SIG-M5 treated with dmso at 0.1 percent for 504 hours (cell line): ENCODE measurements at regions not wholly inside any gene's neighbourhood (a gene's known extent, or its start where the extent isn't known, plus 50 kb on each side); places are given as distances from the start of the nearest gene placed in this dataset.

Experiments
- DNase-seq: peaks from one replicate; lab custom pipeline; 2025; ENCODE audit not compliant: unreplicated experiment; lab: John Stamatoyannopoulos, UW

DNA sequence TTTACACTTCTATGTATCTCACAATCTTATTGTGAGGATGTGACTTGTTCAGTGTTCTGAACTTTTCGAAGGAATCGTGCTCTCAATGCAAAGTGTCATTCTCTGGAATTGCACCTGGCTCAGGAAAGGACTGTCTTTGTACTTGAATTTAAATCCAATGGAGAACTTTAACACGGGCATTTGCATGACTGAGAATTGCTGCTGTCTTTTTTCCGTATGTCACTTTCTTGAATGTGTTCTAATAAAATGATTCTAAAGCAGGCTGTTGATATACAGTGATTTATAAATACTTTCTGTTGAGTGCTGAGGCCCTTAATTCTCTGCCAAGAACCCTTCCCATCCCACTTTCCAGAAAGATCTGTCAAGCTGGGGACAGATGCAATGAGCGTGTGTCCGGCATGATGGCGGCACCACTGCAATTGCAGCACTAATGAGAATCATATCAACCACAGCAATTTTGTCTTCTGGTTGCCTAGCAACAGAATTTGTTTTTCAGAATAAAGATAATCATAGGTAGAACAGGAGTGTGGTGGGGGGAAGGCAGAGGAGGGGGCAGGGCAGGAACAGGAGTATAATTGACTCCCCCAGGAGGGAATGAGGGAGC, 210.6 kb upstream of the UMPS start:
- no peak for DNase-seq

DNA sequence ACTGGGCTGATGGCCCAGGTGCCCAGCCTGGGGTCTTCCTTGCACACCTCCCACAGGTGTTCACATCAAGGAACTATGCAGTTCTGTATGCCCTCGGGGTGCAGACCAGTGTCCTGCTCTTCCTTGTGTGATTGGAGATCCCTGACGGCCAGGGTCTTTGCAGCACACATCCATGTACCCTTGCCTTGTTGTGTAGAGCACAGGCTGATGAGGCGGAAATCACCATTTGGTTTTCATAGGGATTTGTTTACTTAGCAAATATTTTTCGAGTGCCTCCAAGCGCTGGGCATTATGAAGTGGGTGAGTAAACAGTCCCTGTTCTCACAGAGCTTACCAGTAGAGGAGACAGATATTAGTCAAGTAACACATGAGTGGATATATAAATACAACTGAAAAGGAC, 209.3 kb upstream of the UMPS start:
- no peak for DNase-seq

GRCh38 chr3:124522082-124522625, 208.1 kb upstream of the UMPS start:
- no peak for DNase-seq

GRCh38 chr3:124526601-124527000, 203.7 kb upstream of the UMPS start:
- DNase-seq = no peak

DNA sequence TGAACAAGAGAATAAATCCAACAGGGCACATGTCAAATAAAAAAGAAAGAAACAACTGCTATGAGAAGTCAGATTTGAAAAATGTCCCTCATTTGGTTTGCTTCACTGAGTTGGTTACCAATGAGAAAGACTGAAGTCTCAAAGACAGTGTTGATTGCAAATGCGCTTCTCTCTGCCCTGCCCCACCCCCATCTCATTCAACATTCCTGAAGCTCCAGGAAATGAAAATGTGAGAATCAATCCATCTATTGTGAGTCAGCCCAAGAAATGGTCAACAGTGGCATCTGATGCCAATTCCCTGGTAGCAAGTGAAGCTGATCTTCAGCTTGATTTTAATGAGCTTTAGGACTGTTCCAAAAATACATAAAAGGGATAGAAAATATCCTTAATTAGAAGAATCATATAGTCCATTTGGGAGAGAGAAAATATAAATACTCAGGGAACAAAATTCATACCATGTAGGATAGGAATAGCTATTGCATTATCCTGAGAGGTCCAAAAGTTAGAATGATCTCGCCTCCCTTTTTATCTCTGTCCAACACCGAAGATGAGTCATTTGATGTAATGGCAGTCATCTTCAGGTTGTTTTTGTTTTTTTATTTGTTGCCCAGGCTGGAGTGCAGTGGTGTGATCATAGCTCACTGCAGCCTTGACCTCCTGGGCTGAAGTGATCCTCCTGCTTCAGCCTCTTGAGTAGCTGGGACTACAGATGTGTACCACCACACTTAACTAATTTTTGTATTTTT, 200.3 kb upstream of the UMPS start:
- no peak for DNase-seq

- no peak for DNase-seq
These were observed 199.3 kb upstream of the UMPS start for GRCh38 chr3:124530916-124531315.

GRCh38 chr3:124532071-124532470, 198.2 kb upstream of the UMPS start:
- no peak for DNase-seq

GRCh38 chr3:124535306-124535705, 194.9 kb upstream of the UMPS start:
- no peak for DNase-seq

- DNase-seq = no peak
These were observed 189.6 kb upstream of the UMPS start for GRCh38 chr3:124540550-124541211.

- peak; percentile 15 for DNase-seq
These were observed 187.9 kb upstream of the UMPS start for GRCh38 chr3:124542214-124542869.

- no peak for DNase-seq
These were observed 184.4 kb upstream of the UMPS start for GRCh38 chr3:124545891-124546290.

DNA sequence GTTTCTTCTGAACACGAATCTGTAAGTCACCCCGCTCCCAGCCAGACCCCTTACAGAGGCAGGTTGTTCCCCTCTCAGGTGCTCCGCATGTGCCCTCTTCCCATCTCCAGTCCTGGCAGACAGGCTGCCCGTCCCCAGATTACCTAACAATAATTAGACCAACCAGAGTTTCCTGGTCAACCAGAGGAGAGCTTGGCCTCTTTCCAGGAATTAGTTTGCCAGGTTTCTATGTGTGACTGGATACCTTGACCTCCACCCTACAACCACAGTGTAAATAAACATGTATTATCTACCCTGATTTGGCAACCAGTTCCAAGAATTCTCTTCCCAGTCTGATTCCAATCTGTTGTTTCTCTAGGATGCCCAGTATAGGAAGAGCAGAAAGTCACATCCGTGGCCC, 178.0 kb upstream of the UMPS start:
- peak; percentile 31 for DNase-seq

DNA sequence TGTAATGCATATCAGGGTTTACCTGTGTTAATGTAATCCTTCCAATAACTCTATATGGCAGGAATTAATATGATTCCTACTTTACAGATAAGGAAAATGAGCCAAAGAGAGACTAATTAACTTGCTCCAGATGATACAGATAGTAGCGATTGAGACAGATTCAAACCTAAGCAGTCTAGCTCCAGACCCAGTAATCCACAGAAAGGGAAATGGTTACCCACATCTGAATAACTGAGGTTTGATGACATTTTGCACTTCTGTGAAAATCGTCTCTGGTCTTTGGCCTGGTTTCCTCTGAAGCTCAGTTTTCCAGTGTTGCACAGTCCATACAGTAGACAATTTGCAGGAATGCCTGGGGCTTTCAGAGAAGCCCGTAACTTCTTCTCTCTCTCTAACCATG, 177.1 kb upstream of the UMPS start:
- DNase-seq = no peak

- DNase-seq = no peak
These were observed 173.6 kb upstream of the UMPS start for GRCh38 chr3:124556636-124557035.

- no peak for DNase-seq
These were observed 172.6 kb upstream of the UMPS start for GRCh38 chr3:124557433-124558232.

GRCh38 chr3:124558991-124559845, 171.0 kb upstream of the UMPS start:
- no peak for DNase-seq

GRCh38 chr3:124559846-124560574, 170.2 kb upstream of the UMPS start:
- peak; percentile 60 for DNase-seq

- no peak for DNase-seq
These were observed 169.5 kb upstream of the UMPS start for GRCh38 chr3:124560666-124561215.

- no peak for DNase-seq
These were observed 167.5 kb upstream of the UMPS start for GRCh38 chr3:124562769-124563168.
